Stimulated activated CD4-positive, alpha-beta T cell treated with anti-CD3 and anti-CD28 coated beads, Interleukin-2, amount 100 ng/mL, for 4 hours (primary cell): ENCODE measurements at regions not wholly inside any gene's neighbourhood (a gene's known extent, or its start where the extent isn't known, plus 50 kb on each side); places are given as distances from the start of the nearest gene placed in this dataset.
"Not testable (repeated sequence)": the region's sequence is repeated elsewhere in the genome, so short reads cannot be mapped to it uniquely, and the experiment has no call there.

Experiments
- DNase-seq: peaks from one replicate; pipeline ENCODE4 v3.0.0-alpha.2; 2020; ENCODE audit warnings: low read depth

- DNase-seq, result no peak
Measured at GRCh38 chr2:146587291-146587713, 1257.5 kb upstream of the ACVR2A start.

GRCh38 chr2:146584316-146584715 is 1260.5 kb upstream of the ACVR2A start:
- no peak for DNase-seq

DNA sequence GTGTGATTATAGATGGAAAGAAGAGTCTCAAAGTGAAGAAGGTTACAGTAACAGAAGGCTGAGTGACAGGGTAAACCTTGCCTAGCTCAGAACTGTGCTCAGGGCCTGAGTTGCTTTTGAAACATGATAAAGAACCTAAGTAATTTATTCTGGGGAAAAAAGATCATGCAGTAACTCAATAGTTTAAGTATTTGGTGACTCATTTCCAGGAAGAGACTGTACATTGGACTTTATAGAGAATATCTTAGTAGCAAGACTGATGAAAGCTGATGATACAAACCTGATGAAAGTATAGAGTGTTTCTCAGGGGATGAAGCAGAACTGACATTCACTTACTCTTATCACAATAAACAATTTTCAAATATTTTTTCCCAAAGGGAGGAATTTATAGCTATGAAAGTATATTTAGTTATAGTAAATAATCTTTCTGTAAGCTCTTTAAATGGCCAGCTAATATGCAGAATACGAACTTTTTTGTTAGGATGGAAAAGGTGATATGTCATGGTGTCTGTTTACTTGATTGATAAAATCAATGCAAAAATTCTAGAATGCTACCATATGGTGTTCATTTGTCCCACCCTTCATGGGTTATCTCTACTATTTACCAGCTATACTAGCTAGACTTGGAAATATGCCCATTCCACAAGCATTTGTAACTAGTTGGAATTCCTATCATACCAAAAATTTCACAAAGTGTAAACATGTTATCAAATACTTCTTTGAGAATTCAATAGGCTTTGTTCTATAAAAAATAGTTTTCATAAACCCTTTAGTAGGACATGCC is 1265.5 kb upstream of the ACVR2A start:
- DNase-seq, result no peak

GRCh38 chr2:146576339-146577111 is 1268.3 kb upstream of the ACVR2A start:
- no peak for DNase-seq

DNA sequence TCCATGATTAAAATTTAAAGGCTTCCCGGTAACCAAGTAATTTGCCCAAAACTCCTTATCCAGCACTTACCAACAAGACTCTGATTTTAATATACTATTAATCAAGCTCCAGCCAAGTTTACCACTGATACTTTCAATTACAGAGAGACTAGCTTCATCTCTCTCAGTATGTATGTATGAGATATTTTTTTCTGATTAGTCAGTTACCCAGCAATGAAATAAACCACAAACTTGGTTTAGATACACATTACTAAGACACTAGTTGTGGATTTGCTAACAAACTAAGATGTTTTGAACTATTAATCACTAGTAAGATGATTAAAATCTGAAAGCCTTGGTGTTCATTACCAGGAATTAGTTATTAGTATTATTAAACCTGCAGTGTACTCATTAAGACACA is 1272.2 kb upstream of the ACVR2A start:
- no peak for DNase-seq

- no peak for DNase-seq
Measured at GRCh38 chr2:146561996-146562395, 1282.8 kb upstream of the ACVR2A start.

DNA sequence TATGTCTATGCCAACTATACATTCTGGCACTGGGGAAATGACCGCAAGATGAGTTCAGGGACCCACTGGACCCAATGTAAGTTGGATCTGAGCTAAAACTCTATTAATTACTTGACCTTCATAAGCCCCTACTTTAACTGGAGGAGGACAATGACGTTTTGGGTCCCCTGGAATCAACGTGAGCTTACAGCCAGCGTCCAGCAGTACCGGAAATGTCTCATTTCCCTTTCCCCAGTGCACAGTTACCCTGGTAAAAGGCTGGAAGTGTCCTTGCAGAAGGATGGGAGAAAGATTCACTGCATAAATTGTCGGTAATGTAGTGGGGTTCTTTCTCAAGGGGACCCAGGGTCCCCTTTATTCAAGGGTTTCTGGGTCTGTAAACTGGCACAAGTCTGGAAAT is 1297.6 kb upstream of the ACVR2A start:
- no peak for DNase-seq

DNA sequence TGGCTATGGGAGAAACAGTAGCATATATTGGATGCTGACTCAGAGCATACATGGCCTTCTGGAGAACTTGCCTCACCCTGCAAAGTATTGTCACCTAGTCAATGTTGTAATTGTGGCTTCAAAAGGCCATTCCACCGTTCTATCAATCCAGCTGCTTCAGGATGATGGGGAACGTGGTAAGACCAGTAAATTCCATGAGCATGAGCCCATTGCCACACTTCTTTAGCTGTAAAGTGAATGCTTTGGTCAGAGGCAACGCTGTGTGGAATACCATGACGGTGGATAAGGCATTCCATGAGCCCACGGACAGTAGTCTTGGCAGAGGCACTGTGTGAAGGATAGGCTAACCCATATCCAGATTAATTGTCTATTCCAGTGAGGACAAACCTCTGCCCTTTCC is 1300.1 kb upstream of the ACVR2A start:
- DNase-seq, result no peak

DNA sequence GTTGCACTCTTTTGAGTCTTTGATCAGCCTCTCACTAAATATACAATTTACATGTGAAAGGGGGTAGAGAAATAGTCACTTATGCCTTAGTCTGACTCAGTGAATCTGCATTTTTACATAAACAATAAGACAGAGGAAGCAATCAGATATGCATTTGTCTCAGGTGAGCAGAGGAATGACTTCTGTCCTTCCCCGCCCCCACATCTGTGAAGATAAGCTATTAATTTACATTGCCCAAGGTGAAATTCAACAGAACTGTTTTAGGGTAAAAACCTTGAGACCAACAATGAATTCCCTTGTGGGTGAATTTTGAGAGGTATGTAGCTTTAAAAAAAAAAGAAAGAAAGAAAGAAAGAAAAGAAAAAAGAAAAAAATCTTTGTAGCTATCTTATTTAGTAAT is 1302.9 kb upstream of the ACVR2A start:
- no peak for DNase-seq

GRCh38 chr2:146540271-146540932 is 1304.4 kb upstream of the ACVR2A start:
- no peak for DNase-seq

GRCh38 chr2:146539739-146540138 is 1305.1 kb upstream of the ACVR2A start:
- DNase-seq, result not testable (repeated sequence)

GRCh38 chr2:146537477-146537876 is 1307.4 kb upstream of the ACVR2A start:
- no peak for DNase-seq

GRCh38 chr2:146532509-146533147 is 1312.2 kb upstream of the ACVR2A start:
- no peak for DNase-seq

- no peak for DNase-seq
Measured at GRCh38 chr2:146532009-146532408, 1312.8 kb upstream of the ACVR2A start.

DNA sequence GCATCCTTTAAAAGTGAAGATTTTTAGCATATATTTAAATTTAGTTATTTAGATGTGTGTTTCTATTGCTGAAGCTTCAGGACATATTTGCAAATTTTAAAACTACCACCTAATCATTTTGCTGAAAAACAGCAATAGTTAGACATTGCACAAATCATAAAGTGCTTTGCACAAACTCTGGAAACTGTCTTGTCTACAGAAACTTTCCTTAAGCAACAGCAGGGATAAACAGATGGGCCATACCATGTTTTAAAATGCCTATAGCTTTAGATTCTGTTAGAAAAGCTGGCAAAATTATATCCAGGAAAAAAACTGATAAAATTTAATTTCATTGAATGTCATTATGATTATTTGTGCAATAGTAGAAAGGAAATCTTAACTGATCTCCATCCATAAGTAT is 1313.9 kb upstream of the ACVR2A start:
- DNase-seq, result no peak

GRCh38 chr2:146527166-146527565 is 1317.7 kb upstream of the ACVR2A start:
- no peak for DNase-seq

GRCh38 chr2:146523196-146523595 is 1321.6 kb upstream of the ACVR2A start:
- no peak for DNase-seq

- no peak for DNase-seq
Measured at GRCh38 chr2:146506851-146507250, 1338.0 kb upstream of the ACVR2A start.

DNA sequence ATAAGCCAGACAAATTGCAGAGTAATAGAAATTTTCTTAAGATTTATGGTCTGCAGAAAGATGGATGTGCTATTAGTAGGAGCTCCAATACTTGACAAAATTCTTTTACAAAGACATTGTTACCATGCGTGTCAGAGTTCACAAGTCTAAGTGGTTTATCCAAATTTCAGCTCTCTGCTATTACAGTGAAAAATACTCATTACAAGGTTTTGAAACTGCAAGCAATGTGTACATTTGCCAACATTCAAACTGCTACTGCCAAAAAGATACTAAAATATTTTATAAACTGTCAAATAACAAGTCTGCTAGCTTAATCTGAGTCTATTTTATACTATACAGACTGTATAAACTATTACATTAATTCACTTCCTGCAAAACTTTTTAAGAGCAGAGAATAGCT is 1341.5 kb upstream of the ACVR2A start:
- DNase-seq, result no peak

- DNase-seq, result no peak
Measured at GRCh38 chr2:146496248-146496647, 1348.6 kb upstream of the ACVR2A start.

- DNase-seq, result no peak
Measured at GRCh38 chr2:146489386-146489785, 1355.4 kb upstream of the ACVR2A start.

GRCh38 chr2:146481629-146482028 is 1363.2 kb upstream of the ACVR2A start:
- no peak for DNase-seq
